OCI-LY7 (cell line): ENCODE measurements at regions not wholly inside any gene's neighbourhood (a gene's known extent, or its start where the extent isn't known, plus 50 kb on each side); places are given as distances from the start of the nearest gene placed in this dataset.

Source experiments
- CTCF ChIP-seq: fragments of 200-600 bp; sonication (generic); conservative IDR thresholded peaks from 2 replicates; pipeline ENCODE4 v1.5.1; 2014; ENCODE audit warnings: mild to moderate bottlenecking, antibody characterized with exemption, low read length, moderate library complexity, mixed read lengths
- EZH2phosphoT487 ChIP-seq: fragments of 200-600 bp; sonication (generic); IDR thresholded peaks from 2 replicates; pipeline ENCODE4 v1.6.1; 2018; ENCODE audit warnings: low read depth, borderline replicate concordance, mild to moderate bottlenecking, mixed run types, antibody characterized with exemption, low read length, moderate library complexity, mixed read lengths

GRCh38 chr9:135290086-135290485 is 189.5 kb upstream of the PPP1R26 start:
- TF ChIP-seq CTCF (no peak), EZH2phosphoT487 (no peak)
